ENCODE measurements at regions not wholly inside any gene's neighbourhood (a gene's known extent, or its start where the extent isn't known, plus 50 kb on each side); places are given as distances from the start of the nearest gene placed in this dataset.
"Not testable (repeated sequence)": the region's sequence is repeated elsewhere in the genome, so short reads cannot be mapped to it uniquely, and the experiment has no call there.

DNA sequence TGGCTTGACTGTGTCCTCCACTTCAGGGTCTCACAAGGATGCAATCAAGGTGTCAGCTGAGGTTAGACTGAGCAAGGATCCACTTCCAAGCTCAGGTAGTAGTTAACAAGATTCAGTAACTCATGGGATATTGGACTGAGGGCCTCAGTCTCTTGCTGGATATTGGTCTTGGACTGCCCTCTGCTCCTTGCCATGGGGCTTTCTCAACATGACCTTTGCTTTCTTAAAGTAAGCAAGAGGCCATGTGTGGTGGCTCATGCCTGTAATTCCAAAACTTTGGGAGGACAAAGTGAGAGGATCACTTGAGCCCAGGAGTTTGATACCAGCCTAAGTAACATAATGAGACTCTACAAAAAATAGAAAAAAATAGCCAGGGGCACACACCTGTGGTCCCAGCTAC, 231.3 kb upstream of the AMIGO2 start:
- ATAC-seq = peak; percentile 53 to 86 (median 70)
- Histone ChIP-seq H3K27me3 (no peaks in the 10 kb centered on the region), H3K36me3 (no peaks in the 10 kb centered on the region), H3K27ac (peak overlapping the region; percentile 14 to 73 (median 27)), H3K4me3 (no peak overlapping the region), H3K4me1 (peaks cover 0 to 56% (median 12%) of the 10 kb centered on the region in 4 donors), H3K9me3 (no peaks in the 10 kb centered on the region)
- DNase-seq = peak in 1 of 3 donors; percentile 64
- no peak for TF ChIP-seq POLR2A (IDR thresholded peaks at IDR 0.05)
- TF ChIP-seq, protein P1, sequence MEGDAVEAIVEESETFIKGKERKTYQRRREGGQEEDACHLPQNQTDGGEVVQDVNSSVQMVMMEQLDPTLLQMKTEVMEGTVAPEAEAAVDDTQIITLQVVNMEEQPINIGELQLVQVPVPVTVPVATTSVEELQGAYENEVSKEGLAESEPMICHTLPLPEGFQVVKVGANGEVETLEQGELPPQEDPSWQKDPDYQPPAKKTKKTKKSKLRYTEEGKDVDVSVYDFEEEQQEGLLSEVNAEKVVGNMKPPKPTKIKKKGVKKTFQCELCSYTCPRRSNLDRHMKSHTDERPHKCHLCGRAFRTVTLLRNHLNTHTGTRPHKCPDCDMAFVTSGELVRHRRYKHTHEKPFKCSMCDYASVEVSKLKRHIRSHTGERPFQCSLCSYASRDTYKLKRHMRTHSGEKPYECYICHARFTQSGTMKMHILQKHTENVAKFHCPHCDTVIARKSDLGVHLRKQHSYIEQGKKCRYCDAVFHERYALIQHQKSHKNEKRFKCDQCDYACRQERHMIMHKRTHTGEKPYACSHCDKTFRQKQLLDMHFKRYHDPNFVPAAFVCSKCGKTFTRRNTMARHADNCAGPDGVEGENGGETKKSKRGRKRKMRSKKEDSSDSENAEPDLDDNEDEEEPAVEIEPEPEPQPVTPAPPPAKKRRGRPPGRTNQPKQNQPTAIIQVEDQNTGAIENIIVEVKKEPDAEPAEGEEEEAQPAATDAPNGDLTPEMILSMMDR (IDR thresholded peaks at IDR 0.05) = no peak
- intact Hi-C loops (cut with DNase I) = no loop called here

DNA sequence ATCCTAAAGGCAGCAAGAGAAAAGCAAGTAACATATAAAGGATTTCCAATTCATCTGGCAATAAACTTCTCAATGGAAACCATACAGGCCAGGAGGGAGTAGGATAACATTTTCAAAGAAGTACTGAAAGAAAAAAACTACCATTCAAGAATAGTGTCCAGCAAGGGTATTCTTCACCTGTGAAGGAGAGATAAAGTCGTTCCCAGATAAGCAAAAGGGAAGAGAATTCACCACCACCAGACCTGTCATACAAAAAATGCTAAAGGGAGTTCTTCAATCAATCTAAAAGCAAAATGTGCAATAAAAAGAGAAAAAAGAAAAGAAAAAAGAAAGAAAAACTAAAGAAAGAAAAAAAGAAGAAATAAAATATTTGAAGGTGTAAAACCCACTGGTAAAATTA, 228.9 kb upstream of the AMIGO2 start:
- TF ChIP-seq, protein P1 (IDR thresholded peaks at IDR 0.05) = no peak
- no peak for TF ChIP-seq POLR2A (IDR thresholded peaks at IDR 0.05)
- no peak for DNase-seq
- Histone ChIP-seq H3K27me3 (no peaks in the 10 kb centered on the region), H3K27ac (peak overlapping the region in 1 of 3 donors; percentile 3), H3K9me3 (no peaks in the 10 kb centered on the region), H3K4me1 (peaks cover 0 to 42% (median 9%) of the 10 kb centered on the region in 4 donors), H3K36me3 (no peaks in the 10 kb centered on the region), H3K4me3 (no peak overlapping the region)
- 78% methylated on average over 1 of the region's 1 CpG for WGBS (ENCODE audit: insufficient coverage, low coverage, low lambda C conversion rate, missing lambda C conversion rate)
- ATAC-seq = no peak
- intact Hi-C loops (cut with DNase I) = no loop called here

DNA sequence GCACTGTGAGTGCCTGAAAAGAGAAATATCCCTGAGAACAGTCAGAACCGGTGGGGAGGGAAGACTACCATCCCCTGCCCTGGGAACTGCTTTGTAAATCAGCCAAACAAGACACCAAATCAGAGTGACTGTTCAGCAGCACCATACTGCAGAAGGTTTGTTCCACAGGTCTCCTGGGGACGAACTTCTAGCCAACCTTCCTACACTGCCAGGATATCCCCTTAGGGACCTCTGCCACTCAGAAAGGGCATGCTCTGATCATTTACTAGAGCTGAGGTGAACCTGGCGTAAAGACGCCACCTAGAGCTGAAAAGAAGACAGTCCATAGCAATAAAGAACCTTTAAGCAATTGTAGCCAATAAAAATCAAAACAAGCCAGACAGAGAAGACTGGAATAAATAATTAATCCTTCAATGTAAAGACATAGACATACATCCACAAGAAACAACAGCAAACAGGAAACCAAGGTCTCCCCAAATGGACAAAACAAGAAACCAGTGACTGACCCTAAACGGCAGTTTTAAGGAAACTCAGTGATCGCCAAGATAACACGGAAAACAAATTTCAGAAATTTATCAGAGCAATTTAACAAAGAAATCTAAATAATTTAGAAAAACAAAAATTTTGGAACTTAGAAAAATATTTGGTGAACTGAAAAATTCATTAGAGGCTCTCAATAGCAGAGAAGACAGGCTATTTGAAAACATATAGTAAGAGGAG, 228.1 kb upstream of the AMIGO2 start:
- intact Hi-C loops (cut with DNase I) = no loop called here
- Histone ChIP-seq H3K4me3 (no peak overlapping the region), H3K27ac (no peak overlapping the region)

GRCh38 chr12:47306773-47307679, 227.3 kb upstream of the AMIGO2 start:
- intact Hi-C loops (cut with DNase I); H3K4me3 ChIP-seq; H3K27ac ChIP-seq; ATAC-seq; H3K27me3 ChIP-seq; H3K36me3 ChIP-seq; DNase-seq; H3K9me3 ChIP-seq: not testable (repeated sequence)
- WGBS (ENCODE audit: insufficient coverage, low coverage, low lambda C conversion rate, missing lambda C conversion rate) = 97% methylated on average over 4 of the region's 25 CpGs
- peaks cover 0 to 28% (median 4%) of the 10 kb centered on the region in 4 donors for H3K4me1 ChIP-seq

More for the DNA sequence above, 228.1 kb upstream of the AMIGO2 start:
- TF ChIP-seq, protein P1 (IDR thresholded peaks at IDR 0.05) = peak; percentile 62 to 79 (median 76)
- TF ChIP-seq POLR2A (IDR thresholded peaks at IDR 0.05) = no peak
- 32% methylated on average over 7 of the region's 7 CpGs for WGBS (ENCODE audit: insufficient coverage, low coverage, low lambda C conversion rate, missing lambda C conversion rate)
- peak in 1 of 3 donors; percentile 54 for DNase-seq
- H3K36me3 ChIP-seq = no peaks in the 10 kb centered on the region
- no peaks in the 10 kb centered on the region for H3K27me3 ChIP-seq
- peaks cover 0 to 36% (median 7%) of the 10 kb centered on the region in 4 donors for H3K4me1 ChIP-seq
- H3K9me3 ChIP-seq = no peaks in the 10 kb centered on the region
- ATAC-seq = peak; percentile 84 to 93 (median 90)

DNA sequence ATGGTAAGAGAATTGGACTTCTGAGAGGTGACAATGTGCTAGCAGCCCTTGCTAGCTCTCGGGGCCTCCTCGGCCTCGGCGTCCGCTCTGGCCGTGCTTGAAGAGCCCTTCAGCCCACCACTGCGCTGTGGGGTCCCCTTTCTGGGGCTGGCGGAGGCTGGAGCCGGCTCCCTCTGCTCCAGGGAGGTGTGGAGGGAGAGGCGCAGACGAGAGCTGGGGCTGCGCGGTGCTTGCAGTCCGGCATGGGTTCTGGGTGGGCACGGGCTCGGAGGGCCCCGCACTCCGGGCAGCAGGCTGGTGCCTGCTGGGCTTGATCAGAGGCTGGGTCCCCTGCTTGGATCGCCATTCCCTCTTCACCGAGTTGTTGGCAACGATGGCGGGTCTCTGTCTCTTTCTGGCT, 226.4 kb upstream of the AMIGO2 start:
- H3K27ac ChIP-seq = no peak overlapping the region
- WGBS (ENCODE audit: insufficient coverage, low coverage, low lambda C conversion rate, missing lambda C conversion rate) = 97% methylated on average over 4 of the region's 22 CpGs
- TF ChIP-seq POLR2A (IDR thresholded peaks at IDR 0.05) = no peak
- TF ChIP-seq, protein P1 (IDR thresholded peaks at IDR 0.05) = no peak
- no peak overlapping the region for H3K4me3 ChIP-seq
- no peaks in the 10 kb centered on the region for H3K9me3 ChIP-seq
- DNase-seq = no peak
- intact Hi-C loops (cut with DNase I) = no loop called here
- no peak for ATAC-seq
- H3K27me3 ChIP-seq = no peaks in the 10 kb centered on the region
- H3K36me3 ChIP-seq = no peaks in the 10 kb centered on the region
- H3K4me1 ChIP-seq = peaks cover 0 to 19% (median 3%) of the 10 kb centered on the region in 4 donors
